Colonic mucosa (tissue), 4 donors: ENCODE measurements at regions not wholly inside any gene's neighbourhood (a gene's known extent, or its start where the extent isn't known, plus 50 kb on each side); places are given as distances from the start of the nearest gene placed in this dataset.

Experiments
- DNase-seq: peaks from one replicate; pipeline ENCODE4 v3.0.0-alpha.2; 2020
- H3K27ac ChIP-seq: fragments of 200-600 bp; one replicate; pipeline ENCODE4 v1.8.0; 2021
- H3K27me3 ChIP-seq: fragments of 200-600 bp; one replicate; pipeline ENCODE4 v1.8.0; 2021
- H3K36me3 ChIP-seq: fragments of 200-600 bp; one replicate; pipeline ENCODE4 v1.8.0; 2021
- H3K4me1 ChIP-seq: fragments of 200-600 bp; one replicate; pipeline ENCODE4 v1.8.0; 2021; ENCODE audit warnings: mild to moderate bottlenecking
- H3K4me3 ChIP-seq: fragments of 200-600 bp; one replicate; pipeline ENCODE4 v1.8.0; 2021
- H3K9ac ChIP-seq, 2 donors: one replicate each; pipeline ENCODE4 v1.7.0; 2013; ENCODE audit warnings: control low read depth in 2 of 2, low read depth in 2 of 2, low read length in 2 of 2
- H3K9me3 ChIP-seq: fragments of 200-600 bp; one replicate; pipeline ENCODE4 v1.8.0; 2021
- CTCF ChIP-seq: fragments of 200-600 bp; IDR thresholded peaks from one replicate; pipeline ENCODE4 v1.8.0; 2022; ENCODE audit warnings: antibody characterized with exemption, mild to moderate bottlenecking
- intact Hi-C: fragments of 100-400 bp; cut with DNase I; formaldehyde crosslinking; loops from one replicate; pipeline ENCODE4 v1.14.1; 2022
- donor health status: healthy.
- donor health status: DM: no; HTN: no; CAD: no.
- donor health status: DM: no; HTN: no; CAD: no.

- Histone ChIP-seq H3K27ac (no peak overlapping the region), H3K4me1 (no peaks in the 10 kb centered on the region), H3K9ac (no peak overlapping the region), H3K36me3 (no peaks in the 10 kb centered on the region), H3K4me3 (no peak overlapping the region), H3K27me3 (no peaks in the 10 kb centered on the region), H3K9me3 (no peaks in the 10 kb centered on the region)
- no peak for DNase-seq
- intact Hi-C loops, result no loop called here
- no peak for TF ChIP-seq CTCF
Observed at GRCh38 chr3:86629511-86629910, 361.4 kb downstream of the VGLL3 start.

GRCh38 chr3:86624192-86624591, 366.8 kb downstream of the VGLL3 start:
- no peak overlapping the region for H3K9ac ChIP-seq
- TF ChIP-seq CTCF, result no peak
- H3K9me3 ChIP-seq, result no peaks in the 10 kb centered on the region

GRCh38 chr3:86618706-86619105, 372.2 kb downstream of the VGLL3 start:
- Histone ChIP-seq H3K4me3 (no peak overlapping the region), H3K36me3 (no peaks in the 10 kb centered on the region), H3K9ac (no peak overlapping the region), H3K9me3 (no peaks in the 10 kb centered on the region), H3K27ac (no peak overlapping the region), H3K4me1 (no peaks in the 10 kb centered on the region), H3K27me3 (no peaks in the 10 kb centered on the region)
- intact Hi-C loops, result no loop called here
- DNase-seq, result no peak
- no peak for TF ChIP-seq CTCF

More at GRCh38 chr3:86624192-86624591, 366.8 kb downstream of the VGLL3 start:
- no peak for DNase-seq
- H3K27me3 ChIP-seq, result no peaks in the 10 kb centered on the region
- intact Hi-C loops, result no loop called here
- H3K27ac ChIP-seq, result no peak overlapping the region
- no peak overlapping the region for H3K4me3 ChIP-seq
- H3K36me3 ChIP-seq, result no peaks in the 10 kb centered on the region
- H3K4me1 ChIP-seq, result no peaks in the 10 kb centered on the region

GRCh38 chr3:86605166-86605565, 385.8 kb downstream of the VGLL3 start:
- Histone ChIP-seq H3K4me3 (no peak overlapping the region), H3K27ac (no peak overlapping the region), H3K9ac (no peak overlapping the region), H3K27me3 (no peaks in the 10 kb centered on the region), H3K36me3 (no peaks in the 10 kb centered on the region), H3K4me1 (no peaks in the 10 kb centered on the region), H3K9me3 (no peaks in the 10 kb centered on the region)
- no peak for TF ChIP-seq CTCF
- intact Hi-C loops, result no loop called here
- DNase-seq, result no peak

GRCh38 chr3:86595696-86596095, 395.3 kb downstream of the VGLL3 start:
- no peak overlapping the region for H3K27ac ChIP-seq
- no peak for DNase-seq
- no peaks in the 10 kb centered on the region for H3K36me3 ChIP-seq
- H3K27me3 ChIP-seq, result no peaks in the 10 kb centered on the region
- H3K9me3 ChIP-seq, result no peaks in the 10 kb centered on the region
- intact Hi-C loops, result no loop called here
- H3K4me3 ChIP-seq, result no peak overlapping the region
- no peak overlapping the region for H3K9ac ChIP-seq
- no peaks in the 10 kb centered on the region for H3K4me1 ChIP-seq
- no peak for TF ChIP-seq CTCF

GRCh38 chr3:86594838-86595237, 396.1 kb downstream of the VGLL3 start:
- H3K27ac ChIP-seq, result no peak overlapping the region
- H3K4me3 ChIP-seq, result no peak overlapping the region
- no peaks in the 10 kb centered on the region for H3K9me3 ChIP-seq
- TF ChIP-seq CTCF, result no peak
- H3K4me1 ChIP-seq, result no peaks in the 10 kb centered on the region
- DNase-seq, result no peak
- intact Hi-C loops, result no loop called here
- H3K27me3 ChIP-seq, result no peaks in the 10 kb centered on the region
- no peak overlapping the region for H3K9ac ChIP-seq
- no peaks in the 10 kb centered on the region for H3K36me3 ChIP-seq
